ENCODE measurements at regions not wholly inside any gene's neighbourhood (a gene's known extent, or its start where the extent isn't known, plus 50 kb on each side); places are given as distances from the start of the nearest gene placed in this dataset.

DNA sequence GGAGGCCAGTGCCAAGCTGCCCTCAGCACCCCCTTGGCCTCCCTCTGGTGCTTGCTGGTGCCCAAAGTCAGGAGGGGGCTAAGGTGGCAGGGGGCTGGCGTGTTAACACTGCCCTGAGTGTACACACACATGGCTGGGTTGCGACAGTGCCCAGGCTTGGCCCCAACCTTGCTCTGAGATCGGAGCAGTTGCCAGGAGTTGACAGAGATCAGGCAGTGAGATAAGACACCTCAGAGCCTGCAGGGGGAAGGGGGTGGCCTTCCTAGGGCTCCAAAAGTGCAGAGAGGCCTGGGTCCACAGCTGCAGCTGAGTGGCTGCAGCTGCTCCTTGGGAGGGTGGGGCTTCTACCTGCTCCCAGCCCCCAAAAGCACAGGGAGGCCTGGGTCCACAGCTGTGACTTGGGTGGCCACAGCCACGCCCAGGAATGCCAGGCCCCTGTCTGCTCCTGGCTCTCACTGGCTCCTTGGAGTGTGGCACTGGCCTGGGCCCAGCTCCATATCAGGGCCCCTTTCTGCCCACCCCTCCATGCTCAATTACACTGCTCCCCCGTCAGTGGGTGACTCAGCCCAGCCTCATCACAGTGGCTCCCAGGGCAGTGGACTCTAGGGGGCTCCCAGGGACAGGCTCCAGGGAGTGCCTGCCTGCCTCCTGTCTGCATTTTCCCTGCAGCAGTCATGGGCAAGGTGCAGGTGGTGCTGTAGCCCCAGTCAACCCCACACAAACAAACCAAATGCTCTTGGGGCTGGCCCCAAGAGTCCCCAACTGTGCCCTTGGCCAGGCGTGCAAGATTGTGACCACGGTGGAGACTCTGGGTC is 56.4 kb upstream of the C15orf39 start (continued):
- TF ChIP-seq, protein P1, sequence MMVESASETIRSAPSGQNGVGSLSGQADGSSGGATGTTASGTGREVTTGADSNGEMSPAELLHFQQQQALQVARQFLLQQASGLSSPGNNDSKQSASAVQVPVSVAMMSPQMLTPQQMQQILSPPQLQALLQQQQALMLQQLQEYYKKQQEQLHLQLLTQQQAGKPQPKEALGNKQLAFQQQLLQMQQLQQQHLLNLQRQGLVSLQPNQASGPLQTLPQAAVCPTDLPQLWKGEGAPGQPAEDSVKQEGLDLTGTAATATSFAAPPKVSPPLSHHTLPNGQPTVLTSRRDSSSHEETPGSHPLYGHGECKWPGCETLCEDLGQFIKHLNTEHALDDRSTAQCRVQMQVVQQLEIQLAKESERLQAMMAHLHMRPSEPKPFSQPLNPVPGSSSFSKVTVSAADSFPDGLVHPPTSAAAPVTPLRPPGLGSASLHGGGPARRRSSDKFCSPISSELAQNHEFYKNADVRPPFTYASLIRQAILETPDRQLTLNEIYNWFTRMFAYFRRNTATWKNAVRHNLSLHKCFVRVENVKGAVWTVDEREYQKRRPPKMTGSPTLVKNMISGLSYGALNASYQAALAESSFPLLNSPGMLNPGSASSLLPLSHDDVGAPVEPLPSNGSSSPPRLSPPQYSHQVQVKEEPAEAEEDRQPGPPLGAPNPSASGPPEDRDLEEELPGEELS (CRISPR knock-in tag; IDR thresholded peaks at IDR 0.05), result 0 out of 2 replicates have a peak, but pooled peaks have one; percentile 27
- TF ChIP-seq, protein P2, sequence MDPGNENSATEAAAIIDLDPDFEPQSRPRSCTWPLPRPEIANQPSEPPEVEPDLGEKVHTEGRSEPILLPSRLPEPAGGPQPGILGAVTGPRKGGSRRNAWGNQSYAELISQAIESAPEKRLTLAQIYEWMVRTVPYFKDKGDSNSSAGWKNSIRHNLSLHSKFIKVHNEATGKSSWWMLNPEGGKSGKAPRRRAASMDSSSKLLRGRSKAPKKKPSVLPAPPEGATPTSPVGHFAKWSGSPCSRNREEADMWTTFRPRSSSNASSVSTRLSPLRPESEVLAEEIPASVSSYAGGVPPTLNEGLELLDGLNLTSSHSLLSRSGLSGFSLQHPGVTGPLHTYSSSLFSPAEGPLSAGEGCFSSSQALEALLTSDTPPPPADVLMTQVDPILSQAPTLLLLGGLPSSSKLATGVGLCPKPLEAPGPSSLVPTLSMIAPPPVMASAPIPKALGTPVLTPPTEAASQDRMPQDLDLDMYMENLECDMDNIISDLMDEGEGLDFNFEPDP (CRISPR knock-in tag; conservative IDR thresholded peaks at IDR 0.05), result no peak
- TF ChIP-seq FOXC1 (CRISPR knock-in tag; IDR thresholded peaks at IDR 0.05; ENCODE audit: borderline replicate concordance) (peak; percentile 37), NFYC (CRISPR knock-in tag; IDR thresholded peaks at IDR 0.05) (no peak), YEATS2 (CRISPR knock-in tag; IDR thresholded peaks at IDR 0.05; ENCODE audit: borderline replicate concordance) (no peak), ZNF672 (CRISPR knock-in tag; IDR thresholded peaks at IDR 0.05) (no peak), CREB1 (IDR thresholded peaks at IDR 0.05) (no peak), CREB1 (CRISPR knock-in tag; IDR thresholded peaks at IDR 0.05) (no peak), PLRG1 (conservative IDR thresholded peaks at IDR 0.05) (no peak), ZKSCAN5 (CRISPR knock-in tag; IDR thresholded peaks at IDR 0.05) (peak; percentile 36; the same call in 1 of the 2 replicates), ZSCAN12 (CRISPR knock-in tag; IDR thresholded peaks at IDR 0.05) (no peak), SNRNP70 (IDR thresholded peaks at IDR 0.05; ENCODE audit: low read depth, low read length) (no peak), CEBPG (CRISPR knock-in tag; IDR thresholded peaks at IDR 0.05) (peak; percentile 73), ZNF34 (CRISPR knock-in tag; IDR thresholded peaks at IDR 0.05; ENCODE audit: borderline replicate concordance) (no peak), KDM2A (CRISPR knock-in tag; IDR thresholded peaks at IDR 0.05; ENCODE audit: borderline replicate concordance, low read depth) (no peak), ZNF616 (CRISPR knock-in tag; IDR thresholded peaks at IDR 0.05; ENCODE audit: low read depth) (no peak), ATF7-NPFF (CRISPR knock-in tag; IDR thresholded peaks at IDR 0.05; ENCODE audit: low read depth) (0 out of 2 replicates have a peak, but pooled peaks have one; percentile 58)
- TF ChIP-seq, protein P3, sequence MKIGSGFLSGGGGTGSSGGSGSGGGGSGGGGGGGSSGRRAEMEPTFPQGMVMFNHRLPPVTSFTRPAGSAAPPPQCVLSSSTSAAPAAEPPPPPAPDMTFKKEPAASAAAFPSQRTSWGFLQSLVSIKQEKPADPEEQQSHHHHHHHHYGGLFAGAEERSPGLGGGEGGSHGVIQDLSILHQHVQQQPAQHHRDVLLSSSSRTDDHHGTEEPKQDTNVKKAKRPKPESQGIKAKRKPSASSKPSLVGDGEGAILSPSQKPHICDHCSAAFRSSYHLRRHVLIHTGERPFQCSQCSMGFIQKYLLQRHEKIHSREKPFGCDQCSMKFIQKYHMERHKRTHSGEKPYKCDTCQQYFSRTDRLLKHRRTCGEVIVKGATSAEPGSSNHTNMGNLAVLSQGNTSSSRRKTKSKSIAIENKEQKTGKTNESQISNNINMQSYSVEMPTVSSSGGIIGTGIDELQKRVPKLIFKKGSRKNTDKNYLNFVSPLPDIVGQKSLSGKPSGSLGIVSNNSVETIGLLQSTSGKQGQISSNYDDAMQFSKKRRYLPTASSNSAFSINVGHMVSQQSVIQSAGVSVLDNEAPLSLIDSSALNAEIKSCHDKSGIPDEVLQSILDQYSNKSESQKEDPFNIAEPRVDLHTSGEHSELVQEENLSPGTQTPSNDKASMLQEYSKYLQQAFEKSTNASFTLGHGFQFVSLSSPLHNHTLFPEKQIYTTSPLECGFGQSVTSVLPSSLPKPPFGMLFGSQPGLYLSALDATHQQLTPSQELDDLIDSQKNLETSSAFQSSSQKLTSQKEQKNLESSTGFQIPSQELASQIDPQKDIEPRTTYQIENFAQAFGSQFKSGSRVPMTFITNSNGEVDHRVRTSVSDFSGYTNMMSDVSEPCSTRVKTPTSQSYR (CRISPR knock-in tag; IDR thresholded peaks at IDR 0.05; ENCODE audit: borderline replicate concordance), result peak; percentile 7; the same call in 1 of the 2 replicates
- TF ChIP-seq, protein P4, sequence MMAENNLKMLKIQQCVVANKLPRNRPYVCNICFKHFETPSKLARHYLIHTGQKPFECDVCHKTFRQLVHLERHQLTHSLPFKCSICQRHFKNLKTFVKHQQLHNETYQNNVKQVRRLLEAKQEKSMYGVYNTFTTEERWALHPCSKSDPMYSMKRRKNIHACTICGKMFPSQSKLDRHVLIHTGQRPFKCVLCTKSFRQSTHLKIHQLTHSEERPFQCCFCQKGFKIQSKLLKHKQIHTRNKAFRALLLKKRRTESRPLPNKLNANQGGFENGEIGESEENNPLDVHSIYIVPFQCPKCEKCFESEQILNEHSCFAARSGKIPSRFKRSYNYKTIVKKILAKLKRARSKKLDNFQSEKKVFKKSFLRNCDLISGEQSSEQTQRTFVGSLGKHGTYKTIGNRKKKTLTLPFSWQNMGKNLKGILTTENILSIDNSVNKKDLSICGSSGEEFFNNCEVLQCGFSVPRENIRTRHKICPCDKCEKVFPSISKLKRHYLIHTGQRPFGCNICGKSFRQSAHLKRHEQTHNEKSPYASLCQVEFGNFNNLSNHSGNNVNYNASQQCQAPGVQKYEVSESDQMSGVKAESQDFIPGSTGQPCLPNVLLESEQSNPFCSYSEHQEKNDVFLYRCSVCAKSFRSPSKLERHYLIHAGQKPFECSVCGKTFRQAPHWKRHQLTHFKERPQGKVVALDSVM (CRISPR knock-in tag; IDR thresholded peaks at IDR 0.05), result peak; percentile 45; the same call in 1 of the 2 replicates
- TF ChIP-seq, protein P5, sequence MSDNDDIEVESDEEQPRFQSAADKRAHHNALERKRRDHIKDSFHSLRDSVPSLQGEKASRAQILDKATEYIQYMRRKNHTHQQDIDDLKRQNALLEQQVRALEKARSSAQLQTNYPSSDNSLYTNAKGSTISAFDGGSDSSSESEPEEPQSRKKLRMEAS (IDR thresholded peaks at IDR 0.05), result peak; percentile 59; the same call in 1 of the 2 replicates
- TF ChIP-seq, protein P6, sequence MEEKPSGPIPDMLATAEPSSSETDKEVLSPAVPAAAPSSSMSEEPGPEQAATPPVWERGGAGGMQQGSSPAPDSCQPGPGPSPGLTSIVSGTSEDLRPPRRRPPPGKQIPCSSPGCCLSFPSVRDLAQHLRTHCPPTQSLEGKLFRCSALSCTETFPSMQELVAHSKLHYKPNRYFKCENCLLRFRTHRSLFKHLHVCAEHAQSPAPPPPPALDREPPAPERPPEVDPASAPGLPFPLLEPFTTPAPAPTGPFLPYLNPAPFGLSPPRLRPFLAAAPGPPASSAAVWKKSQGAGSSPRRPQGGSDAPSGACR (CRISPR knock-in tag; IDR thresholded peaks at IDR 0.05), result 0 out of 2 replicates have a peak, but pooled peaks have one; percentile 17

All from HepG2 (cell line).